ENCODE measurements at regions not wholly inside any gene's neighbourhood (a gene's known extent, or its start where the extent isn't known, plus 50 kb on each side); places are given as distances from the start of the nearest gene placed in this dataset.
"Not testable (repeated sequence)": the region's sequence is repeated elsewhere in the genome, so short reads cannot be mapped to it uniquely, and the experiment has no call there.

DNA sequence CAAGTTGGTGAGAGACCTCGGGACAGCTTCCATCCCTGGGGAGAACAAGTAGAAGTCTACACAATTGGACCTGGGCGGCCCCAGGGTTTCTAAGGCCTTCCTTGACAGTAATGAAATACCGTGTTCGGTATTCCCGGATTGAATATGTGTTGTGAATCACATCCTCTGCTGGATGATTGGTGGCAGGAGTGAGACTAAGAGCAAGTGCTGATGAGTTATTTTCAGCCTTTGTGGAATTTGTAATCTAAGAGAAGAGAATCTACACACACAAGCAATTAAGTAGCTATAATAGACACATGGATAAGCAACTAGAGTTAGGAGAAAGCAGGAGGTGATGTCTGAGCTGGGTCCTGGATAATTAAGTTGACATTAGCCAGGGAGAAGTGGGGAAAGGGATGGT, 64.8 kb upstream of the VWC2 start:
- H3K79me2 ChIP-seq (ENCODE audit: insufficient read depth, low read length), result no peaks in the 10 kb centered on the region
- H3K36me3 Mint-ChIP-seq, result no peaks in the 10 kb centered on the region
- intact Hi-C loops (cut with micrococcal nuclease), result no loop called here
- H3K27me3 ChIP-seq (ENCODE audit: control insufficient read depth in 2 of 2, insufficient read depth in 2 of 2, low read length in 2 of 2), result no peaks in the 10 kb centered on the region
- no peak overlapping the region for H3K27ac Mint-ChIP-seq
- H3K27ac ChIP-seq (ENCODE audit: low read depth in 1 of 2, low read length in 2 of 2), result no peak overlapping the region
- no peaks in the 10 kb centered on the region for H3K36me3 ChIP-seq (replicated peaks in 1 of 2; ENCODE audit: control insufficient read depth in 1 of 2, insufficient read depth in 2 of 2, low read length in 2 of 2)
- H3K9ac ChIP-seq (ENCODE audit: insufficient read depth, low read length, poor library complexity, severe bottlenecking), result no peak overlapping the region
- H3K27me3 Mint-ChIP-seq (ENCODE audit: low read depth in 3 of 3), result peaks cover 0 to 1% (median 1%) of the 10 kb centered on the region in 3 donors
- H3K4me1 Mint-ChIP-seq, result no peaks in the 10 kb centered on the region
- TF ChIP-seq, protein P1, sequence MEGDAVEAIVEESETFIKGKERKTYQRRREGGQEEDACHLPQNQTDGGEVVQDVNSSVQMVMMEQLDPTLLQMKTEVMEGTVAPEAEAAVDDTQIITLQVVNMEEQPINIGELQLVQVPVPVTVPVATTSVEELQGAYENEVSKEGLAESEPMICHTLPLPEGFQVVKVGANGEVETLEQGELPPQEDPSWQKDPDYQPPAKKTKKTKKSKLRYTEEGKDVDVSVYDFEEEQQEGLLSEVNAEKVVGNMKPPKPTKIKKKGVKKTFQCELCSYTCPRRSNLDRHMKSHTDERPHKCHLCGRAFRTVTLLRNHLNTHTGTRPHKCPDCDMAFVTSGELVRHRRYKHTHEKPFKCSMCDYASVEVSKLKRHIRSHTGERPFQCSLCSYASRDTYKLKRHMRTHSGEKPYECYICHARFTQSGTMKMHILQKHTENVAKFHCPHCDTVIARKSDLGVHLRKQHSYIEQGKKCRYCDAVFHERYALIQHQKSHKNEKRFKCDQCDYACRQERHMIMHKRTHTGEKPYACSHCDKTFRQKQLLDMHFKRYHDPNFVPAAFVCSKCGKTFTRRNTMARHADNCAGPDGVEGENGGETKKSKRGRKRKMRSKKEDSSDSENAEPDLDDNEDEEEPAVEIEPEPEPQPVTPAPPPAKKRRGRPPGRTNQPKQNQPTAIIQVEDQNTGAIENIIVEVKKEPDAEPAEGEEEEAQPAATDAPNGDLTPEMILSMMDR (IDR thresholded peaks at IDR 0.05), result no peak
- no peak overlapping the region for H3K4me3 ChIP-seq (replicated peaks in 1 of 3; ENCODE audit: low read depth in 2 of 3, low read length in 3 of 3)
- H3K4me3 Mint-ChIP-seq, result no peak overlapping the region
- no peak overlapping the region for H3K4me2 ChIP-seq (replicated peaks; ENCODE audit: extremely low read depth, low read length, poor library complexity, severe bottlenecking)
- H2AFZ ChIP-seq (ENCODE audit: insufficient read depth, low read depth, low read length, poor library complexity, severe bottlenecking), result no peak overlapping the region
- 90% methylated on average over 2 of the region's 5 CpGs for WGBS (ENCODE audit: insufficient coverage)
- no peak for DNase-seq
- H3K9me3 ChIP-seq (replicated peaks in 1 of 2; ENCODE audit: control insufficient read depth in 1 of 2, insufficient read depth in 1 of 2, low read length in 2 of 2), result no peaks in the 10 kb centered on the region
- no peaks in the 10 kb centered on the region for H4K20me1 ChIP-seq (ENCODE audit: insufficient read depth, low read length)
- H3K4me1 ChIP-seq (ENCODE audit: control insufficient read depth in 1 of 2, insufficient read depth in 2 of 2, low read length in 2 of 2), result no peaks in the 10 kb centered on the region
- peaks cover 0 to 8% (median 2%) of the 10 kb centered on the region in 7 donors for H3K9me3 Mint-ChIP-seq

DNA sequence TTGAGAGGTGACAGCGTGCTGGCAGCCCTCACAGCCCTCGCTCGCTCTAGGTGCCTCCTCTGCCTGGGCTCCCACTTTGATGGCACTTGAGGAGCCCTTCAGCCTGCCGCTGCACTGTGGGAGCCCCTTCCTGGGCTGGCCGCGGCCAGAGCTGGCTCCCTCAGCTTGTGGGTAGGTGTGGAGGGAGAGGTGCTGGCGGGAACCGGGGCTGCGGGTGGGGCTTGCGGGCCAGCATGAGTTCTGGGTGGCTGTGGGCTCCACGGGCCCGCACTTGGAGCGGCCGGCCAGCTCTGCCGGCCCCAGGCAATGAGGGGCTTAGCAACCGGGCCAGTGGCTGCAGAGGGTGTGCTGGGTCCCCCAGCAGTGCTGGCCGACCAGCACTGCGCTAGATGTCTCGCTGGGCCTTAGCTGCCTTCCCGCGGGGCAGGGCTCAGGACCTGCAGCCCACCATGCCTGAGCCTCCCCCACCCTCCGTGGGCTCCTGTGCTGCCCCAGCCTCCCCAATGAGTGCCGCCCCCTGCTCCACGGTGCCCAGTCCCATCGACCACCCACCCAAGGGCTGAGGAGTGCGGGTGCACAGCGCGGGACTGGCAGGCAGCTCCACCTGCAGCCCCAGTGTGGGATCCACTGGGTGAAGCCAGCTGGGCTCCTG, 62.2 kb upstream of the VWC2 start:
- H3K4me1 ChIP-seq (ENCODE audit: control insufficient read depth in 1 of 2, insufficient read depth in 2 of 2, low read length in 2 of 2); H3K4me2 ChIP-seq (replicated peaks; ENCODE audit: extremely low read depth, low read length, poor library complexity, severe bottlenecking); H3K9ac ChIP-seq (ENCODE audit: insufficient read depth, low read length, poor library complexity, severe bottlenecking); H3K27me3 Mint-ChIP-seq (ENCODE audit: low read depth in 3 of 3); H3K4me3 Mint-ChIP-seq; H3K36me3 ChIP-seq (replicated peaks in 1 of 2; ENCODE audit: control insufficient read depth in 1 of 2, insufficient read depth in 2 of 2, low read length in 2 of 2); H3K9me3 ChIP-seq (replicated peaks in 1 of 2; ENCODE audit: control insufficient read depth in 1 of 2, insufficient read depth in 1 of 2, low read length in 2 of 2); H3K27ac ChIP-seq (ENCODE audit: low read depth in 1 of 2, low read length in 2 of 2); H3K79me2 ChIP-seq (ENCODE audit: insufficient read depth, low read length); H3K9me3 Mint-ChIP-seq; H3K4me1 Mint-ChIP-seq; H3K27ac Mint-ChIP-seq; H3K4me3 ChIP-seq (replicated peaks in 1 of 3; ENCODE audit: low read depth in 2 of 3, low read length in 3 of 3); DNase-seq; H4K20me1 ChIP-seq (ENCODE audit: insufficient read depth, low read length); H3K27me3 ChIP-seq (ENCODE audit: control insufficient read depth in 2 of 2, insufficient read depth in 2 of 2, low read length in 2 of 2); H2AFZ ChIP-seq (ENCODE audit: insufficient read depth, low read depth, low read length, poor library complexity, severe bottlenecking); H3K36me3 Mint-ChIP-seq; intact Hi-C loops (cut with micrococcal nuclease): not testable (repeated sequence)
- 97% methylated on average over 23 of the region's 28 CpGs for WGBS (ENCODE audit: insufficient coverage)
